ENCODE measurements at regions not wholly inside any gene's neighbourhood (a gene's known extent, or its start where the extent isn't known, plus 50 kb on each side); places are given as distances from the start of the nearest gene placed in this dataset.
"Not testable (repeated sequence)": the region's sequence is repeated elsewhere in the genome, so short reads cannot be mapped to it uniquely, and the experiment has no call there.

GRCh38 chr3:104214937-104215336 lies 1151.8 kb upstream of the ALCAM start:
- DNase-seq (ENCODE audit: low read depth), result no peak
- no peak for TF ChIP-seq CTCF (IDR thresholded peaks at IDR 0.05; ENCODE audit: insufficient read depth, low read depth, low read length, missing control alignments)
- H3K4me3 ChIP-seq (ENCODE audit: low read length), result no peak overlapping the region

- not testable (repeated sequence) for DNase-seq (ENCODE audit: low read depth); H3K4me3 ChIP-seq (ENCODE audit: low read length)
These were observed 1147.7 kb upstream of the ALCAM start for GRCh38 chr3:104219046-104219445.

GRCh38 chr3:104234442-104235194 lies 1132.1 kb upstream of the ALCAM start:
- DNase-seq (ENCODE audit: low read depth), result no peak
- H3K4me3 ChIP-seq (ENCODE audit: low read length), result no peak overlapping the region
- no peak for TF ChIP-seq CTCF (IDR thresholded peaks at IDR 0.05; ENCODE audit: insufficient read depth, low read depth, low read length, missing control alignments)

GRCh38 chr3:104244680-104245220 lies 1122.0 kb upstream of the ALCAM start:
- DNase-seq (ENCODE audit: low read depth), result peak; percentile 37
- no peak overlapping the region for H3K4me3 ChIP-seq (ENCODE audit: low read length)
- no peak for TF ChIP-seq CTCF (IDR thresholded peaks at IDR 0.05; ENCODE audit: insufficient read depth, low read depth, low read length, missing control alignments)

- H3K4me3 ChIP-seq (ENCODE audit: low read length), result no peak overlapping the region
- DNase-seq (ENCODE audit: low read depth), result no peak
These were observed 1121.4 kb upstream of the ALCAM start for GRCh38 chr3:104245261-104245660.

GRCh38 chr3:104245981-104246380 lies 1120.7 kb upstream of the ALCAM start:
- TF ChIP-seq CTCF (IDR thresholded peaks at IDR 0.05; ENCODE audit: insufficient read depth, low read depth, low read length, missing control alignments), result no peak
- no peak overlapping the region for H3K4me3 ChIP-seq (ENCODE audit: low read length)
- no peak for DNase-seq (ENCODE audit: low read depth)

More at GRCh38 chr3:104245261-104245660, 1121.4 kb upstream of the ALCAM start:
- no peak for TF ChIP-seq CTCF (IDR thresholded peaks at IDR 0.05; ENCODE audit: insufficient read depth, low read depth, low read length, missing control alignments)

GRCh38 chr3:104257486-104257885 lies 1109.2 kb upstream of the ALCAM start:
- no peak for DNase-seq (ENCODE audit: low read depth)

More at GRCh38 chr3:104257486-104257885, 1109.2 kb upstream of the ALCAM start:
- no peak for TF ChIP-seq CTCF (IDR thresholded peaks at IDR 0.05; ENCODE audit: insufficient read depth, low read depth, low read length, missing control alignments)
- no peak overlapping the region for H3K4me3 ChIP-seq (ENCODE audit: low read length)
